ENCODE measurements at regions not wholly inside any gene's neighbourhood (a gene's known extent, or its start where the extent isn't known, plus 50 kb on each side); places are given as distances from the start of the nearest gene placed in this dataset.

- TF ChIP-seq REST (IDR thresholded peaks at IDR 0.05) (no peak), EHMT2 (IDR thresholded peaks at IDR 0.05; ENCODE audit: low read depth) (no peak), CTCF (IDR thresholded peaks at IDR 0.05) (no peak), RAD21 (conservative IDR thresholded peaks at IDR 0.05 in 1 of 2, IDR thresholded peaks at IDR 0.05 in 1 of 2) (no peak), JUNB (IDR thresholded peaks at IDR 0.05) (no peak), MYC (IDR thresholded peaks at IDR 0.05; ENCODE audit: borderline replicate concordance, low read length) (no peak), POLR2A (IDR thresholded peaks at IDR 0.05; ENCODE audit: low read length) (no peak), HMGXB4 (CRISPR knock-in tag; IDR thresholded peaks at IDR 0.05; ENCODE audit: borderline replicate concordance) (no peak), CHD4 (IDR thresholded peaks at IDR 0.05; ENCODE audit: borderline replicate concordance) (no peak), KDM1A (IDR thresholded peaks at IDR 0.05; ENCODE audit: low read depth) (no peak), MAZ (IDR thresholded peaks at IDR 0.05; ENCODE audit: borderline replicate concordance, low read depth, low read length) (no peak), ZFP36 (IDR thresholded peaks at IDR 0.05; ENCODE audit: borderline replicate concordance, partially characterized antibody) (no peak), PBX3 (IDR thresholded peaks at IDR 0.05) (no peak), CBX8 (IDR thresholded peaks at IDR 0.05) (no peak)
These were observed 1272.5 kb upstream of the CDH2 start for GRCh38 chr18:29449424-29449823.
